ENCODE measurements at regions not wholly inside any gene's neighbourhood (a gene's known extent, or its start where the extent isn't known, plus 50 kb on each side); places are given as distances from the start of the nearest gene placed in this dataset.

- ATAC-seq, result no peak
- no peak overlapping the region for H3K27ac ChIP-seq (ENCODE audit: control insufficient read depth, insufficient read depth)
- H3K36me3 ChIP-seq (ENCODE audit: control insufficient read depth in 2 of 2, insufficient read depth in 2 of 2, low read length in 1 of 2), result no peaks in the 10 kb centered on the region
- no peaks in the 10 kb centered on the region for H3K79me2 ChIP-seq (ENCODE audit: control insufficient read depth, insufficient read depth, low read length)
- intact Hi-C loops (cut with micrococcal nuclease; ENCODE audit: unreplicated experiment) (no loop called here), in situ Hi-C loops (cut with MboI) (no loop called here)
- no TSS peak for BruUV-seq (replicated peaks)
- ChIA-PET RAD21 (ENCODE audit: unreplicated experiment) (no interaction called here), SMC1A (ENCODE audit: uncharacterized antibody, unreplicated experiment) (no interaction called here), CTCF (no interaction called here), POLR2A (no interaction called here)
- no peak for DNase-seq (ENCODE audit: low read depth, low spot score)
- FAIRE-seq, result no peak
- H3K9ac ChIP-seq (ENCODE audit: control insufficient read depth, insufficient read depth, low read length), result no peak overlapping the region
- no peaks in the 10 kb centered on the region for H3K27me3 ChIP-seq (replicated peaks in 1 of 2; ENCODE audit: control insufficient read depth in 2 of 2, insufficient read depth in 2 of 2, low read length in 1 of 2)
- H3K4me2 ChIP-seq (ENCODE audit: control insufficient read depth, insufficient read depth), result no peak overlapping the region
- H3K9me3 ChIP-seq (replicated peaks; ENCODE audit: control insufficient read depth, insufficient read depth, low read length), result no peaks in the 10 kb centered on the region
- no peaks in the 10 kb centered on the region for H3K4me1 ChIP-seq (ENCODE audit: control insufficient read depth, insufficient read depth, low read length)
- H3K4me3 ChIP-seq, result no peak overlapping the region
- H2AFZ ChIP-seq (ENCODE audit: control insufficient read depth, low read depth, low read length), result no peak overlapping the region
- no peaks in the 10 kb centered on the region for H4K20me1 ChIP-seq (ENCODE audit: control insufficient read depth, insufficient read depth)
- TF ChIP-seq MEF2B (IDR thresholded peaks at IDR 0.05; ENCODE audit: partially characterized antibody, poor library complexity, severe bottlenecking) (no peak), NFIC (IDR thresholded peaks at IDR 0.05; ENCODE audit: low read depth, low read length) (no peak), MLLT1 (IDR thresholded peaks at IDR 0.05) (no peak), STAT3 (IDR thresholded peaks at IDR 0.05; ENCODE audit: low read depth, low read length) (no peak), SUPT20H (IDR thresholded peaks at IDR 0.05; ENCODE audit: borderline replicate concordance, control insufficient read depth, low read depth, low read length) (no peak), ZBTB33 (IDR thresholded peaks at IDR 0.05) (no peak), NBN (IDR thresholded peaks at IDR 0.05) (no peak), RCOR1 (conservative IDR thresholded peaks at IDR 0.05; ENCODE audit: low read depth, low read length) (no peak), TARDBP (IDR thresholded peaks at IDR 0.05; ENCODE audit: borderline replicate concordance) (no peak), NFYB (IDR thresholded peaks at IDR 0.05; ENCODE audit: insufficient read depth, low read depth, low read length) (no peak), SMARCA5 (IDR thresholded peaks at IDR 0.05) (no peak), ZNF217 (IDR thresholded peaks at IDR 0.05) (no peak), ZNF384 (IDR thresholded peaks at IDR 0.05; ENCODE audit: borderline replicate concordance, low read depth, low read length) (no peak), PBX3 (IDR thresholded peaks at IDR 0.05; ENCODE audit: insufficient replicate concordance, low read depth, low read length) (no peak), BMI1 (IDR thresholded peaks at IDR 0.05; ENCODE audit: borderline replicate concordance) (no peak), HDAC6 (IDR thresholded peaks at IDR 0.05; ENCODE audit: unreplicated experiment) (no peak)
- TF ChIP-seq, protein P1, sequence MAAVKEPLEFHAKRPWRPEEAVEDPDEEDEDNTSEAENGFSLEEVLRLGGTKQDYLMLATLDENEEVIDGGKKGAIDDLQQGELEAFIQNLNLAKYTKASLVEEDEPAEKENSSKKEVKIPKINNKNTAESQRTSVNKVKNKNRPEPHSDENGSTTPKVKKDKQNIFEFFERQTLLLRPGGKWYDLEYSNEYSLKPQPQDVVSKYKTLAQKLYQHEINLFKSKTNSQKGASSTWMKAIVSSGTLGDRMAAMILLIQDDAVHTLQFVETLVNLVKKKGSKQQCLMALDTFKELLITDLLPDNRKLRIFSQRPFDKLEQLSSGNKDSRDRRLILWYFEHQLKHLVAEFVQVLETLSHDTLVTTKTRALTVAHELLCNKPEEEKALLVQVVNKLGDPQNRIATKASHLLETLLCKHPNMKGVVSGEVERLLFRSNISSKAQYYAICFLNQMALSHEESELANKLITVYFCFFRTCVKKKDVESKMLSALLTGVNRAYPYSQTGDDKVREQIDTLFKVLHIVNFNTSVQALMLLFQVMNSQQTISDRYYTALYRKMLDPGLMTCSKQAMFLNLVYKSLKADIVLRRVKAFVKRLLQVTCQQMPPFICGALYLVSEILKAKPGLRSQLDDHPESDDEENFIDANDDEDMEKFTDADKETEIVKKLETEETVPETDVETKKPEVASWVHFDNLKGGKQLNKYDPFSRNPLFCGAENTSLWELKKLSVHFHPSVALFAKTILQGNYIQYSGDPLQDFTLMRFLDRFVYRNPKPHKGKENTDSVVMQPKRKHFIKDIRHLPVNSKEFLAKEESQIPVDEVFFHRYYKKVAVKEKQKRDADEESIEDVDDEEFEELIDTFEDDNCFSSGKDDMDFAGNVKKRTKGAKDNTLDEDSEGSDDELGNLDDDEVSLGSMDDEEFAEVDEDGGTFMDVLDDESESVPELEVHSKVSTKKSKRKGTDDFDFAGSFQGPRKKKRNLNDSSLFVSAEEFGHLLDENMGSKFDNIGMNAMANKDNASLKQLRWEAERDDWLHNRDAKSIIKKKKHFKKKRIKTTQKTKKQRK (IDR thresholded peaks at IDR 0.05; ENCODE audit: low read depth, low read length), result no peak
- 37% methylated on average over 4 of the region's 4 CpGs for WGBS (ENCODE audit: insufficient coverage, insufficient replicate concordance, low lambda C conversion rate, missing lambda C conversion rate)
Measured at GRCh38 chr6:104572901-104573300, 286.8 kb downstream of the HACE1 start.
